ENCODE measurements at regions not wholly inside any gene's neighbourhood (a gene's known extent, or its start where the extent isn't known, plus 50 kb on each side); places are given as distances from the start of the nearest gene placed in this dataset.

- intact Hi-C loops (cut with DNase I) = no loop called here
- no peak for DNase-seq
- H3K27ac ChIP-seq = no peak overlapping the region
- H3K36me3 ChIP-seq = no peaks in the 10 kb centered on the region
- TF ChIP-seq POLR2A (IDR thresholded peaks at IDR 0.05) = no peak
- TF ChIP-seq CTCF (IDR thresholded peaks at IDR 0.05) = no peak
- no peaks in the 10 kb centered on the region for H3K9me3 ChIP-seq
- H3K4me1 ChIP-seq = no peaks in the 10 kb centered on the region
- WGBS, 2 donors = 81 to 82% methylated on average over 1 of the region's 1 CpG
- H3K4me3 ChIP-seq = no peak overlapping the region
- H3K27me3 ChIP-seq = peaks cover 0 to 12% (median 0%) of the 10 kb centered on the region in 4 donors
Observed at GRCh38 chr3:117990627-117991026, 1044.0 kb downstream of the IGSF11 start.

DNA sequence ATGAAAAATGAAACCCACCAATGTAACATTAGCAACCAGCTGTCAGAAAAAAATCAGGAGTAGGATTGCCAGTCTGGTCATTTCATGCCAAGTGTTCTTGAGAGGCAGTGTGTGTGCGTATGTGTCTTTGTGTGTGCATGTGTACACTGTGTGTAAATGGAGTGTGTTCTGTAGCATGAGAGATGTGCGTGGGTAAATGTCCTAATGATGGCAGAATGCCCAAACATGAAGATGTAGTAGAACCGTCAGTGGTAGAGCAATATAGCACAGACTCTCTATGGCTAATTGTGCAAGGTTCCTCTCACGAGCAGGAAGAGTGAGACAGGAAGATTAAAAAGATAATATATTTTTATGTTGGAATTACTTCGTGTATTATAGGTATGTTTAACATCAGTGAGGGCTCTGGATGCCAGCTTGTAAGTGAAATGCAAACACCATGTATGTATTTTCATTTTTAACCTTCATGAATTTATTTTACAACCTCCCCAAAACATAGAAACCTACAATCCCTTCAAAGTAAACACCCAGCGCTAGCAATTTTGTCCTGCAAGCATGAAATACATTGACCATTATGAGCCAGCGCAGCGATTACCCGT lies 1038.7 kb downstream of the IGSF11 start:
- DNase-seq = no peak
- Histone ChIP-seq H3K9me3 (no peaks in the 10 kb centered on the region), H3K4me3 (peak overlapping the region in 3 of 4 donors; percentile 44 to 69 (median 52)), H3K27me3 (peaks cover 0 to 42% (median 0%) of the 10 kb centered on the region in 4 donors), H3K27ac (no peak overlapping the region), H3K36me3 (no peaks in the 10 kb centered on the region), H3K4me1 (peaks cover 5 to 21% (median 7%) of the 10 kb centered on the region in 3 donors)
- intact Hi-C loops (cut with DNase I) = no loop called here
- 16 to 17% methylated on average over 9 of the region's 9 CpGs for WGBS, 2 donors
- TF ChIP-seq CTCF (IDR thresholded peaks at IDR 0.05) = no peak

- Histone ChIP-seq H3K4me3 (peak overlapping the region; percentile 25 to 69 (median 48)), H3K4me1 (peaks cover 5 to 21% (median 7%) of the 10 kb centered on the region in 3 donors), H3K27ac (no peak overlapping the region), H3K9me3 (no peaks in the 10 kb centered on the region), H3K36me3 (no peaks in the 10 kb centered on the region), H3K27me3 (peaks cover 0 to 42% (median 0%) of the 10 kb centered on the region in 4 donors)
- peak in 5 of 6 experiments; percentile 41 to 78 (median 65) for TF ChIP-seq CTCF (IDR thresholded peaks at IDR 0.05)
- TF ChIP-seq POLR2A (IDR thresholded peaks at IDR 0.05) = no peak
- intact Hi-C loops (cut with DNase I) = no loop called here
- no peak for DNase-seq
- WGBS, 2 donors = 4 to 7% methylated on average over 31 to 46 of the region's 48 CpGs
Observed at GRCh38 chr3:117997201-117998049, 1037.2 kb downstream of the IGSF11 start.

DNA sequence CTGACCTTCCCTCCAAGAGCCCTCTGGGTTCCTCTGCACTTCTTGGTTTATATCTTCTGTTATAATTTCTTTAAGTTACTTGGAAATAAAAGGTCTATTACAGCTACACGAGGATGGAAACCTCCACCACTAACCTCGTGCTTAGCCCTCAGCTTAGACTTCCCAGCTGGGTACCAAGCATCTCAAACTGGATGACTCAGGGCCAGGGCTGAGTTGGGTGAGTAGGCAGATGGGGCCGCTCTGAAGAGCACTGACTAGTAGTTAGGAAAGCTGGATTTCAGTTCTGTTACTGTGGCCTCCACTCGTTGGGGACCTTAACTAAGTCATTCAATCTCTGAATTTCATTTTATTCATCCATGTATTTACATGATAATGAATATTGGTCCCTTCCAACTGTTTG lies 1036.6 kb downstream of the IGSF11 start:
- peaks cover 5 to 21% (median 7%) of the 10 kb centered on the region in 3 donors for H3K4me1 ChIP-seq
- no peak for DNase-seq
- peaks cover 0 to 42% (median 0%) of the 10 kb centered on the region in 4 donors for H3K27me3 ChIP-seq
- H3K36me3 ChIP-seq = no peaks in the 10 kb centered on the region
- H3K27ac ChIP-seq = no peak overlapping the region
- TF ChIP-seq CTCF (IDR thresholded peaks at IDR 0.05) (no peak), POLR2A (IDR thresholded peaks at IDR 0.05) (no peak)
- intact Hi-C loops (cut with DNase I) = no loop called here
- H3K4me3 ChIP-seq = no peak overlapping the region
- no peaks in the 10 kb centered on the region for H3K9me3 ChIP-seq
- 44 to 48% methylated on average over 4 of the region's 4 CpGs for WGBS, 2 donors

DNA sequence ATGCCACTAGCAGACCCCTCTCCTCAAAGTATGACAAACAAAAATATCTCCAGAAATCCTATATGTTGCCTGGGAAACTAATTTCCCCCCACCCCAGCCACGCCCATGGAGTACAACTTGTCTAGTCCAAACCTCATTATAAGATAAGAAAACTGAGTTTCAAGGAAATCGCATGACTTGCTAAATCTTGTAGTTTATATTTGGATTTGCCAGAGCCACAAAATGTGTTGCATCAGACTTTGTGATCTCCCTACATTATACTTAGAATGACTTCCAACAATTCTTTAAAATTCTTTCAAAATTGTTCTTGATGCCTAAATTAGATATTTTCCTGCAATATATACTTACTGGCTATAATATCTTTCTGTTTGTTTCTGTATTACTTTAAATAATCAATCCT lies 1034.4 kb downstream of the IGSF11 start:
- intact Hi-C loops (cut with DNase I) = no loop called here

More for the DNA sequence above, 1034.4 kb downstream of the IGSF11 start:
- Histone ChIP-seq H3K27ac (no peak overlapping the region), H3K36me3 (no peaks in the 10 kb centered on the region), H3K9me3 (no peaks in the 10 kb centered on the region), H3K4me1 (peaks cover 5 to 21% (median 7%) of the 10 kb centered on the region in 3 donors), H3K4me3 (no peak overlapping the region), H3K27me3 (peaks cover 0 to 33% (median 0%) of the 10 kb centered on the region in 4 donors)
- no peak for DNase-seq
- TF ChIP-seq CTCF (IDR thresholded peaks at IDR 0.05) (no peak), POLR2A (IDR thresholded peaks at IDR 0.05) (no peak)
- WGBS, 2 donors = 71 to 79% methylated on average over 2 of the region's 2 CpGs
